ENCODE measurements at regions not wholly inside any gene's neighbourhood (a gene's known extent, or its start where the extent isn't known, plus 50 kb on each side); places are given as distances from the start of the nearest gene placed in this dataset.

- Histone ChIP-seq H3K27me3 (ENCODE audit: control insufficient read depth, insufficient read depth, low read length) (no peaks in the 10 kb centered on the region), H3K36me3 (ENCODE audit: control insufficient read depth, insufficient read depth, low read length) (no peaks in the 10 kb centered on the region), H3K4me3 (ENCODE audit: low read depth, low read length) (no peak overlapping the region)
- TF ChIP-seq, protein P1, sequence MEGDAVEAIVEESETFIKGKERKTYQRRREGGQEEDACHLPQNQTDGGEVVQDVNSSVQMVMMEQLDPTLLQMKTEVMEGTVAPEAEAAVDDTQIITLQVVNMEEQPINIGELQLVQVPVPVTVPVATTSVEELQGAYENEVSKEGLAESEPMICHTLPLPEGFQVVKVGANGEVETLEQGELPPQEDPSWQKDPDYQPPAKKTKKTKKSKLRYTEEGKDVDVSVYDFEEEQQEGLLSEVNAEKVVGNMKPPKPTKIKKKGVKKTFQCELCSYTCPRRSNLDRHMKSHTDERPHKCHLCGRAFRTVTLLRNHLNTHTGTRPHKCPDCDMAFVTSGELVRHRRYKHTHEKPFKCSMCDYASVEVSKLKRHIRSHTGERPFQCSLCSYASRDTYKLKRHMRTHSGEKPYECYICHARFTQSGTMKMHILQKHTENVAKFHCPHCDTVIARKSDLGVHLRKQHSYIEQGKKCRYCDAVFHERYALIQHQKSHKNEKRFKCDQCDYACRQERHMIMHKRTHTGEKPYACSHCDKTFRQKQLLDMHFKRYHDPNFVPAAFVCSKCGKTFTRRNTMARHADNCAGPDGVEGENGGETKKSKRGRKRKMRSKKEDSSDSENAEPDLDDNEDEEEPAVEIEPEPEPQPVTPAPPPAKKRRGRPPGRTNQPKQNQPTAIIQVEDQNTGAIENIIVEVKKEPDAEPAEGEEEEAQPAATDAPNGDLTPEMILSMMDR (IDR thresholded peaks at IDR 0.05; ENCODE audit: insufficient read depth, low read length, poor library complexity, severe bottlenecking): no peak
- no peak for DNase-seq (ENCODE audit: low read depth)
These were observed 54.6 kb upstream of the EOLA2 start for GRCh38 chrX:149992918-149993317.

- H3K36me3 ChIP-seq (ENCODE audit: control insufficient read depth, insufficient read depth, low read length): no peaks in the 10 kb centered on the region
- TF ChIP-seq, protein P1 (IDR thresholded peaks at IDR 0.05; ENCODE audit: insufficient read depth, low read length, poor library complexity, severe bottlenecking): no peak
- no peaks in the 10 kb centered on the region for H3K27me3 ChIP-seq (ENCODE audit: control insufficient read depth, insufficient read depth, low read length)
- no peak overlapping the region for H3K4me3 ChIP-seq (ENCODE audit: low read depth, low read length)
- DNase-seq (ENCODE audit: low read depth): no peak
These were observed 55.7 kb upstream of the EOLA2 start for GRCh38 chrX:149993989-149994388.

DNA sequence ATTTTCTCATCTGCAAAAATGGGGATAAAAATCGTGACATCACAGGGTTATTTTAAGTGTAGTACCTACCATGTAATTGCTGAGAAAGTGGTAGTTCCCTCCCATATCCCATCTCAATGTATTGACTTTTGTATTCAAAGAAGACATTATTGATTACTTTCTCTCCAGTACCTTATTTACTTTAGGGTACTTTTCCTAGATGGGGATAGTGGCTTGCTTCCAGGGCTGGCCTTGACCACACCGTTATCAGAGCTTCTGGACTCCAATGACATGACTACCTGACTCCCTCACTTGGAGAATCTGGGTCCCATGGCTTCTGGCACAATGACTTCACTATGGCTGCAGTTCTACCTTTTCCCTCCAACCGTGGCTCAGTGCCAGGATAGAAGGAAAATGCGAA is 58.2 kb upstream of the EOLA2 start:
- TF ChIP-seq, protein P1 (IDR thresholded peaks at IDR 0.05; ENCODE audit: insufficient read depth, low read length, poor library complexity, severe bottlenecking): no peak
- no peaks in the 10 kb centered on the region for H3K27me3 ChIP-seq (ENCODE audit: control insufficient read depth, insufficient read depth, low read length)
- DNase-seq (ENCODE audit: low read depth): no peak
- H3K4me3 ChIP-seq (ENCODE audit: low read depth, low read length): no peak overlapping the region
- H3K36me3 ChIP-seq (ENCODE audit: control insufficient read depth, insufficient read depth, low read length): no peaks in the 10 kb centered on the region

GRCh38 chrX:150005027-150005426 is 66.7 kb upstream of the EOLA2 start:
- no peaks in the 10 kb centered on the region for H3K36me3 ChIP-seq (ENCODE audit: control insufficient read depth, insufficient read depth, low read length)
- H3K27me3 ChIP-seq (ENCODE audit: control insufficient read depth, insufficient read depth, low read length): no peaks in the 10 kb centered on the region
- no peak for DNase-seq (ENCODE audit: low read depth)
- TF ChIP-seq, protein P1 (IDR thresholded peaks at IDR 0.05; ENCODE audit: insufficient read depth, low read length, poor library complexity, severe bottlenecking): no peak
- H3K4me3 ChIP-seq (ENCODE audit: low read depth, low read length): no peak overlapping the region

- Histone ChIP-seq H3K36me3 (ENCODE audit: control insufficient read depth, insufficient read depth, low read length) (no peaks in the 10 kb centered on the region), H3K4me3 (ENCODE audit: low read depth, low read length) (no peak overlapping the region), H3K27me3 (ENCODE audit: control insufficient read depth, insufficient read depth, low read length) (no peaks in the 10 kb centered on the region)
- DNase-seq (ENCODE audit: low read depth): no peak
- TF ChIP-seq, protein P1 (IDR thresholded peaks at IDR 0.05; ENCODE audit: insufficient read depth, low read length, poor library complexity, severe bottlenecking): no peak
These were observed 69.1 kb upstream of the EOLA2 start for GRCh38 chrX:150007356-150007755.

DNA sequence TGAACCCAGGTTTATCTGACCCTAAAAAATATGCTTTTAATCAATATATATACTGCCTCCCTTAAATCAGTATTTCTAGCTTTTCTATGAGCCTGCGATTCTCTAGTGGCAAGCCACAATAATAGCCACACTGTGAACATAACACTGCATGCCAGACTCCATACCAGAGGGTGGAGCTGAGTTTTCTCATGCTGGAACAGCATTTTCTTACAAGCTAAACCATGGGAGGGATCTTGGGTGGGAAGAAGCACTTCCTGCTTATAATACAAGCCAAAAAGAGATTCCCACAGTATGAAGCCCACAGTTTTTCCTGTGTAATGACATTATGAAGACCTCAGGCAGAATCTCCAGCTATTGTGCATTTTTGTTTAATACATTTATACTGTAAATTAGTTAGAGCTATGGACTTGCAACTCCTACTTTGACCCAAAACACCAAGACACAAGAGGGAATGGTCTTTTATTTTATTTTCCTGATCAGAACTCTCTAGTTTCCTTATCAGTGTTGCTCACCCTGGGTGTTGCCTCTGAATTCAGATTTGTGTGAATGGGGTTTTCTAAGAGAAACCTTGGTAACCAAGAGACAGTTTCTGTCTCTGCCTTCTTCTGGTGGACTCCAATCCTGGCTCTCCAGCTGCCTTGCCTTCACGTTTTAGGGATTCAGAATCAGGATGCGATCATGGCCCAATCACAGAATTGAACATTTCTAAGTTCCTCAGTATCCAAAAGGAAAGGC is 74.5 kb upstream of the EOLA2 start:
- TF ChIP-seq, protein P1 (IDR thresholded peaks at IDR 0.05; ENCODE audit: insufficient read depth, low read length, poor library complexity, severe bottlenecking): no peak
- Histone ChIP-seq H3K27me3 (ENCODE audit: control insufficient read depth, insufficient read depth, low read length) (no peaks in the 10 kb centered on the region), H3K36me3 (ENCODE audit: control insufficient read depth, insufficient read depth, low read length) (no peaks in the 10 kb centered on the region), H3K4me3 (ENCODE audit: low read depth, low read length) (no peak overlapping the region)
- no peak for DNase-seq (ENCODE audit: low read depth)
